GM04504 (cell line): ENCODE measurements at regions not wholly inside any gene's neighbourhood (a gene's known extent, or its start where the extent isn't known, plus 50 kb on each side); places are given as distances from the start of the nearest gene placed in this dataset.

Experiments
- DNase-seq: peaks from one replicate; pipeline ENCODE4 v3.0.0-alpha.2; 2012; ENCODE audit warnings: low read depth

GRCh38 chr2:51490576-51491234, 458.8 kb upstream of the NRXN1 start:
- no peak for DNase-seq

GRCh38 chr2:51484605-51485004, 452.7 kb upstream of the NRXN1 start:
- DNase-seq: no peak

- DNase-seq: no peak
Observed at GRCh38 chr2:51483720-51484119, 451.8 kb upstream of the NRXN1 start.

GRCh38 chr2:51472783-51473182, 440.9 kb upstream of the NRXN1 start:
- no peak for DNase-seq

- no peak for DNase-seq
Observed at GRCh38 chr2:51472300-51472699, 440.4 kb upstream of the NRXN1 start.

GRCh38 chr2:51469102-51469501, 437.2 kb upstream of the NRXN1 start:
- no peak for DNase-seq

GRCh38 chr2:51465326-51465725, 433.4 kb upstream of the NRXN1 start:
- no peak for DNase-seq

GRCh38 chr2:51454177-51454576, 422.2 kb upstream of the NRXN1 start:
- no peak for DNase-seq

- no peak for DNase-seq
Observed at GRCh38 chr2:51448911-51449310, 417.0 kb upstream of the NRXN1 start.

GRCh38 chr2:51441786-51442185, 409.9 kb upstream of the NRXN1 start:
- DNase-seq: no peak

- no peak for DNase-seq
Observed at GRCh38 chr2:51424418-51424817, 392.5 kb upstream of the NRXN1 start.

GRCh38 chr2:51420511-51420910, 388.6 kb upstream of the NRXN1 start:
- DNase-seq: no peak

- no peak for DNase-seq
Observed at GRCh38 chr2:51413726-51414125, 381.8 kb upstream of the NRXN1 start.

- no peak for DNase-seq
Observed at GRCh38 chr2:51410331-51410730, 378.4 kb upstream of the NRXN1 start.

- no peak for DNase-seq
Observed at GRCh38 chr2:51409920-51410319, 378.0 kb upstream of the NRXN1 start.

GRCh38 chr2:51404226-51404625, 372.3 kb upstream of the NRXN1 start:
- DNase-seq: no peak

- no peak for DNase-seq
Observed at GRCh38 chr2:51401546-51401945, 369.6 kb upstream of the NRXN1 start.

GRCh38 chr2:51387235-51387634, 355.3 kb upstream of the NRXN1 start:
- no peak for DNase-seq

GRCh38 chr2:51379997-51380396, 348.1 kb upstream of the NRXN1 start:
- no peak for DNase-seq

GRCh38 chr2:51368250-51368649, 336.3 kb upstream of the NRXN1 start:
- no peak for DNase-seq

- DNase-seq: no peak
Observed at GRCh38 chr2:51350100-51350499, 318.2 kb upstream of the NRXN1 start.

- DNase-seq: no peak
Observed at GRCh38 chr2:51344886-51345285, 313.0 kb upstream of the NRXN1 start.

GRCh38 chr2:51335087-51336058, 303.4 kb upstream of the NRXN1 start:
- no peak for DNase-seq
